Keratinocyte (primary cell): ENCODE measurements at regions not wholly inside any gene's neighbourhood (a gene's known extent, or its start where the extent isn't known, plus 50 kb on each side); places are given as distances from the start of the nearest gene placed in this dataset.

Source experiments
- CTCF ChIP-seq, 3 experiments: IDR thresholded peaks in 1 of 3; conservative IDR thresholded peaks in 1 of 3; optimal IDR thresholded peaks in 1 of 3; 2 replicates in 2 of 3; 3 replicates in 1 of 3; pipeline versions ENCODE3 to v1.5.1; 2011; ENCODE audit warnings: low read length in 3 of 3, mild to moderate bottlenecking in 3 of 3, moderate library complexity in 2 of 3, control low read depth in 1 of 3, inconsistent platforms in 1 of 3; ENCODE audit not compliant: insufficient read depth in 2 of 3; ENCODE audit errors: extremely low read depth in 1 of 3
- EZH2 ChIP-seq: IDR thresholded peaks from one replicate; pipeline ENCODE4 v1.6.1; 2012; ENCODE audit warnings: inconsistent platforms, mild to moderate bottlenecking, low read length, moderate library complexity

- TF ChIP-seq CTCF (optimal IDR thresholded peaks at IDR 0.05 in 1 of 3, IDR thresholded peaks at IDR 0.05 in 1 of 3, conservative IDR thresholded peaks at IDR 0.05 in 1 of 3; ENCODE audit: extremely low read depth in 1 of 3, insufficient read depth in 2 of 3, low read length in 3 of 3) (no peak), EZH2 (no peak)
These were observed 263.7 kb downstream of the ANAPC1 start for GRCh38 chr2:111620281-111620680.
